HT1080 (cell line): ENCODE measurements at regions not wholly inside any gene's neighbourhood (a gene's known extent, or its start where the extent isn't known, plus 50 kb on each side); places are given as distances from the start of the nearest gene placed in this dataset.
"Not testable (repeated sequence)": the region's sequence is repeated elsewhere in the genome, so short reads cannot be mapped to it uniquely, and the experiment has no call there.

Source experiments
- DNase-seq: peaks from one replicate; pipeline ENCODE4 v3.0.0-alpha.2; 2015; ENCODE audit warnings: low read depth

DNA sequence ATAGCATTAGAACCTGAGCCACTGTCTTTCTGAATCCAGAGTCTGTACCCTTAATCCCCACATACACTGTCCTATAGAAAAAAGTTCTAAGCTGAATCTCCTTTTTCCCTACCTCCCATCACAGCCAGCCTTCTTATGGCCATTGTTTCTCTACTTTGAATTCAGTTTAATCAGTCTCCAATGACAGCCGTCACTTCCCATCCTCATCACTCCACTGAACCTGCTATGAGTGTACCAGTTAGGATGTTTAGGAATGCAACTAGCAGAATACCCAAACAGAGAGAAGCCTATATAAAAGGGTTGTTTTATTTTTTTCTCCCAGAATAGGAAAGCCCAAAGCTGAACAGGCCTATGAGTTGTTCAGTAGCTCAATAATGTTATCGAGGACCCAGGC is 220.4 kb upstream of the NREP start:
- DNase-seq, result no peak

DNA sequence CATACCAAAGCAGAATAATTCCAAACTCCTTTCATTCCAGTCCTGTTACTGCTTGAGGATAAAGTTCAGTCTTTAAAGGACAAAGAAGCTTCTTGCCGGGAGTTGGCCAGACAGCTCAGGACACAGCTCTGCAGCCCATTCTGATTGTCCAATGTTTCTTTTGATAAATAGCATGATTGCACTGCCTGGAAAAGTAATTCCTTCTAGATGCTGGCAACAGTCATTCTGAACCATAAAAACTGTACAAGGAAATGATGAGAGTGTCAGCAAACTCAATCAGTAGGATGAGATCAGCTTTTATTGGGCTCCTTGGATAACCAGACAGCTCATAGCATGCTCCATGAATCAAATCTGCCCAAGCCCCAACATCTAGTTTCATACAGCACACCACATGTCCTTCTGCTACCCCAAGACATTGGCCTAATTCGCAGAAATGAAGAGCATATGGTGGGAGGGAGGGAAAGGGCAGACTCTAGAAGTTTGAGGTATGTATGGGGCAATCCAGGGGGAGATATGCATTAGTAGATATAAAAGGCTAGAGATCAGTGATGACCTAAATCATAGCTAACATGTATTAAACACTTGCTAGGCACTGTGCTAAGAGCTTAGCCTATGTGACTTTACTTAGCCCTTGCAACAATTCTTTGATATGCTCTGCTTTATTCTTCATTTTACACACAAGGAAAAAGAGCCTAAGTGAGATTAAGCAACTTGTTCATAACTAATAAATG is 219.9 kb upstream of the NREP start:
- no peak for DNase-seq

DNA sequence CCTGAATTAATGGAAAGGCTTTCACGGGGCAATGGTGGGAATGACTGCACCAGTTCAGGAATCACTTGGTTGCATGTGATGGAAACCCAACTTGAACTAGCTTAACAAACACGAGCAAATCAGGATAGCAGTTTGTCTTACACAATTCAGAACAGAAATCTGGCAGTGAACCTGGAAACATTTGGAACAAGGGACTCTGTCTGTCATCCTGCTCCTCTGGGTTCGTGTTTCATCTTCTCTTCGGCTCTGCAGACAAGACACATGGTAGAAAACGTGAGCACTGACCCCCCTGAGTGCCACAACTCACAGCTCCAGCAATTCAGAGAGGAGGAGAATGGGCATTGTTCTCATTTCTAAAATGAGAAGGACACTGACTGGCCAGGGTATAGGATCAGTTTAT is 218.1 kb upstream of the NREP start:
- no peak for DNase-seq

DNA sequence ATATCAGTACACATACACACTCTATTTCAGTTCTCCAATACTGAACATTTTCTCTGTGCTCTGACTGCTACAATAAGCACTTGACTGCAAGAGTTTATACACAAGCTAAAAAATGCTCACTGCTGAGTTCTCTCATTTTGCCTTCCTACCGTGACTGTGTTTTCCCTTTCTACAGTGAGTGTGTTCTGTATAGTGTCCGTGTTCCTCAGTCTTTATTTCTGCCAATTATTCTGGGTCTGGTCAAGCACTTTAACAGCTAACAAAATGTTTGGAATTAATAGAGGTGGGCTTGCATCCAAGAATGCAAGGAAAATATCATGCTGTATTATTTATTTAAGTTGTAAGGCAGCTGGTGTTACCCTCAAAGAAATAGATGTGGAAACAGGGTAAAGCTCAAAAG is 217.0 kb upstream of the NREP start:
- no peak for DNase-seq

DNA sequence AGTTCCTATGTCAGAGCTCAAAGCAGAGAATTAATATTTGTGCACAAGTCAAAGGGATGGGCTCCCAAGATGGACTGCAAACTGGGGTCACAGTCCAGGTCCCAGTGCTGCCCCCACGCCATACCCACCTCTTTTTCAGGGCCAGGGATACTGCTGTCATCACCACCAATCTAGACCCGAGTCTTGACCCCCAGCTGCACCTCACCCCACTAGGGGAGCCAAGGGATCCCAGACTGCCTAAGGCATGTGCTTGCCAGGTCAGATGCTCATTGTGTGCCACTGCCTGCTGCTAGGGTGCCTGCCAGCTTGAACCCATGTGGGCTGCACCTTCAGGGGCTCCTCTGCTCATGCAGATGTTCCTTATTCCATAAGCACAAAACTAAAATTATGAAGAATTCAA is 215.6 kb upstream of the NREP start:
- no peak for DNase-seq

DNA sequence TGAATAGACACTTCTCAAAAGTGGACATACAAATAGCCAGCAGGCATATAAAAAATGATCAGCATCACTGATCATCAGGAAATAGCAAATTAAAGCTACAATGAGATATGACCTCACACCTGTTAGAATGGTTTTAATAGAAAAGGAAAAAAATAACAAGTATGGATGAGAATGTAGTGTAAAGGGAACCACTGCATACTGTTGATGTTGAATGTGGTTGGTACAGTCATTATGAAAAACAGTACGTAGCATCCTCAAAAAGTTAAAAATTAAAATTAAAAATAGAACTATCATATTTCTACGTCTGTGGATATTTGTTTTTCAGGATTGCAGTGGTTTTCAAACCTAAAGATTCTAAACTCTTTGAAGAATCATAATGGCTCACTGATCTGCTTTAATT is 215.1 kb upstream of the NREP start:
- DNase-seq, result no peak

GRCh38 chr5:111968459-111968858 is 211.5 kb upstream of the NREP start:
- DNase-seq, result no peak

GRCh38 chr5:111967463-111967862 is 210.5 kb upstream of the NREP start:
- no peak for DNase-seq

DNA sequence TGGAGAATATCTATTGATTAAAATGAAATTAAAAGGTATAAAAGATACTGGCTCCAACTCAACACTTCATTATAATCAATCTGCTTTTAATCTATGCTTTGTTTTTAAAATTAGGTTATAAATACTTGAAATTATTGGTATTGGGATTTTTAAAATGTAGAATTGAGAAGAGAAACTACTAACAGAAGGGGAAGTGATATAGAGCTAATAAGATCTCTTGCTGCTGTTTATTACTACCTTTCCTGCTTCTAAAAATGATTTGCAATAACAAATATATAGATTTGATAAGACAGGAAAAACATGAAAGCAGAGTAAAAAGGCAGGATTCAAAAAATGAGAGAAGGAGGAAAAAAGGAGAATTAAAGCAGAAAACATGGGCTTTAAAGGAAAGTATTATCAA is 209.3 kb upstream of the NREP start:
- DNase-seq, result no peak

- DNase-seq, result no peak
Observed at GRCh38 chr5:111963555-111963954, 206.6 kb upstream of the NREP start.

- DNase-seq, result no peak
Observed at GRCh38 chr5:111962906-111963305, 205.9 kb upstream of the NREP start.

DNA sequence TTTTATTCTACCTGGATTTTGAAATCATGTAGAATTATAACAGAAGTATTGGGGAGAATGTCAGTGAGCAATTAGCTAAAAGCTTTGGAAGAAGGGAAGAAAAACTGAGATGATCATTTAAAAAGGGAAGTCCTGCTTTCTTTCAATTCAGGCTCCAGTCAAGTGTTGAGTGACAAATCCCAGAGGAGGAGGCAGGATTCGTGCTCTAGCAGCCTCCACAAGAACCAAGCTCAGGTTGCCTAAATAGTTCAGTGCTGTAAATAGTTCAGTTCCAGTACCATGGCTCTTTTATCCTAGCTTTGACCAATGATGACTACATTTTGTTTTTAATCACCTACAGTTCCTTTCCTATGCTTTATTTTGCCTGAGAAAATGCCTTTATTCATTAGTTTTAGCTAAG is 204.9 kb upstream of the NREP start:
- DNase-seq, result no peak

DNA sequence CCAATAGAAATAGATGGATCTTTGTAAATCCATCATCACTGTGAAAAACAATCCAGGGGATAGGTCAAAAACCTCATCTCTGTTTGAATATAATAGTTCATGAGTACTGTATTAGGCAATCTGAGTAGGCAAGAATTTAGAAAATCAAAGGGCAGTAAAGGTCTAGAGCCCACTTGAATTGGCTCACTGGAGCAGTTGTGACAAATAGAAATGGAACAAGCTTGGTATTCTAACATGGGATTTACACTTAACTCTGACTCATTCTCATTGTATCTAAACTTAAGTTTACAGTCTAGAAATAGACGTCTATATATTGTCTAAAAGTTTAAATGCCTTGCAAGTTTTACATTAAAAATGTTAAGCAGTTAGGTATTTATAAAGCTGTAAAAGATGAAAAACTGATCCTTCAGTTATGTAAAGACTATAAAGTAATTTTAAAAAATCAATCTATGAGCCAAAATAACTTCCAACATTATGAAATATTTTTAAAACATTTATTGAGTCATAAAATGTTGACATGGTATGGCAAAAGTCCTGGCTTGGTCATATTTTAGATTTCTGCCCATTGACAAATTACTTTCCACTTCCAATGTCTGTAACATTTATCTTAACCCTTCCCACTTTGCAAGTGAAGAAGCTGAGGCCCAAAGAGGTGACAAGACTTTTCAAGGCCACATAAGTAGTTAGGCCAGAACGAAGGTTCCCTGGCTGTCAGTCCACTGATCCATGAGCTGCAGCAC is 203.7 kb upstream of the NREP start:
- no peak for DNase-seq

GRCh38 chr5:111958851-111959250 is 201.9 kb upstream of the NREP start:
- DNase-seq, result no peak

DNA sequence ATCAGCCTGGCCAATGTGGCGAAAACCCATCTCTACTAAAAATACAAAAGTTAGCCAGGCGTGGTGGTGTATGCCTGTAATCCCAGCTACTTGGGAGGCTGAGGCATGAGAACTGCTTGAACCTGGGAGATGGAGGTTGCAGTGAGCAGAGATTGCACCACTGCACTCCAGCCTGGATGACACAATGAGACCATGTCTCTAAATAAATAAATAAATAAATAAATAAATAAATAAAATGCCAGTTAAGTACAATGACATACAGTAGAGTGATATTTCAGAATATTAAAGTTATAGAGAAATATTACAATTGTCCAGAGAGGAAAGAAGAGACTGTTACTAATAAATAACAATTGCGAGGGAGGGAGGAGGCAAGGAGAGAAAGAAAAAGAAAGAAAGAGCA is 199.8 kb upstream of the NREP start:
- not testable (repeated sequence) for DNase-seq

DNA sequence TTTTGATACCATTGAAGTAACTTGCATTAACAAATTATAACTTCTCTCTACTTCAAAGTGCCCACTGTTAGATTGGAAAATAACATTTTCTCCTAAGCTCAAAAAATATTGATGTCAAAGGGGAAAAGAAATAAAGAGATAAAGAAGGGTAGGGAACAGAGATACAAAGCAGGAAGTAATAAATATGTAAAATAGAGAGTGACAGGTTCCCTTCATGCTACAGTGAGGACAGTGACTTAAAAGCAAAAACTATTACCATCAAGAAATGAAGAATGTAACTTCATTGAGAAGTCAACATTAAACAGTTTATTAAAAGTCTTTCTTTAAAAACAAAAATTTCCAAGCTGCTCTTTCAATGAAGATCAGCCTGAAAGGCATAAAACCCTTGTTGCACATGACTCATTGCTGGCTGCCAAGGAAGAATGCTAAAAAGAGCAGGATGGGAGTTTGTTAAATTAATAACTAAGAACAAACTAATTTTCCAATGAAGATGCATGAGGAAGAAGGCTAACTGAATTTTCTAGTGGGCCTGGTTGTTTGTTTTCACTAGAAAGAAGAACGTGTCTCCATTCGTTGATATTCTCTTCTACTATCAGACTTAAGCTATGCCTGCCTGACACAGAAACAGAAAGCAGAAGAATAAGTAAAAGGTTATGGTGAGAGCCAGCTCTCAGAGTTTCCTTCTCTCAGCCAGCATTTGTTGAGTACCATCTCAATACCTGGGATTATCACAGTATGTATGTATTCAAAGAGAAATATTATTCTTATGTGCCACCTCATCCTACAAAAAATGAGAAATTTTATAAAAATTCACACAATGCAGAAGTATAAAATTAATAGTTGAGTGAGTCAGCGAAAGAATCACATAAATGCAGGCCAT is 197.8 kb upstream of the NREP start:
- DNase-seq, result no peak

- peak; percentile 61 for DNase-seq
Observed at GRCh38 chr5:111953351-111954127, 196.5 kb upstream of the NREP start.

- no peak for DNase-seq
Observed at GRCh38 chr5:111952555-111952954, 195.6 kb upstream of the NREP start.

GRCh38 chr5:111950660-111951059 is 193.7 kb upstream of the NREP start:
- DNase-seq, result peak; percentile 53

DNA sequence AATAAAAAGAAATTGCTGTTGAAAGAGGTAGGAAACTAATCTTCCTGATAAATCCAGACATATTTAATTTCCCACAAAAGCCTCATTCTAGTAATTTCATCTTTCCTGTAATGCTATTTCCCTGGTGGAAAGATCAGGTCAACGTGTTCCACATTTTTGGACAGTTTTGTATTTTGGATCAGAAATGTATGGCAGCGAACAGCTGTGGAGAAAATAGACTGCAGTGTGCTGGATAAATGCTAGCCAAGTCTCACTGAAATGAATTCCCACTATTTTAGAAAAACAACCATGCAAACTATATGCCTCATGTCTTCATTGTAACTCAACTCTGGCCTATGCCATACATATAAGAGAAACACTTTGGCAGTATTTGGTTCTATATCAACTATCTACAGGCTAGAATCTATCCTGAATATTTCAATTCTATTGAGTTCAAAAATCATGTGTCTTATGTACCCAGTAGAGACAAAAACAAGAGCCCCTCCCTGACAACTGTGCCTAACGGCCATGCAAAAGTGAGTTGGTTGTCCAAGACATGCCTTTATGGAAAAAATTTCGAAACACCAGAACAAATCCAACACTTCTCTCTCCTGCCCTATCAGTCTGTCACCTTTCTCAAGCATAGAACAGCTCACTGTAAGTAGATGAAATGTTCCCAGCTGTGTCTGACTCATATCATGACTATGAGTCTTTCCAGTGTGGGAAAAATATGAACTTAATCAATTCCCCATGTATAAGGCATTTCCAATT is 191.3 kb upstream of the NREP start:
- DNase-seq, result peak; percentile 87

GRCh38 chr5:111946556-111946955 is 189.6 kb upstream of the NREP start:
- no peak for DNase-seq
